ENCODE measurements at regions not wholly inside any gene's neighbourhood (a gene's known extent, or its start where the extent isn't known, plus 50 kb on each side); places are given as distances from the start of the nearest gene placed in this dataset.

- ChIA-PET RAD21 (ENCODE audit: unreplicated experiment) (no interaction called here), POLR2A (no interaction called here), CTCF (no interaction called here), SMC1A (ENCODE audit: uncharacterized antibody, unreplicated experiment) (no interaction called here)
- Histone ChIP-seq H4K20me1 (ENCODE audit: control insufficient read depth, insufficient read depth) (no peaks in the 10 kb centered on the region), H3K27me3 (replicated peaks in 1 of 2; ENCODE audit: control insufficient read depth in 2 of 2, insufficient read depth in 2 of 2, low read length in 1 of 2) (no peaks in the 10 kb centered on the region), H3K36me3 (ENCODE audit: control insufficient read depth in 2 of 2, insufficient read depth in 2 of 2, low read length in 1 of 2) (no peaks in the 10 kb centered on the region), H3K4me3 (no peak overlapping the region), H3K9me3 (replicated peaks; ENCODE audit: control insufficient read depth, insufficient read depth, low read length) (no peaks in the 10 kb centered on the region), H2AFZ (ENCODE audit: control insufficient read depth, low read depth, low read length) (no peak overlapping the region), H3K27ac (ENCODE audit: control insufficient read depth, insufficient read depth) (no peak overlapping the region), H3K9ac (ENCODE audit: control insufficient read depth, insufficient read depth, low read length) (no peak overlapping the region), H3K4me2 (ENCODE audit: control insufficient read depth, insufficient read depth) (no peak overlapping the region), H3K79me2 (ENCODE audit: control insufficient read depth, insufficient read depth, low read length) (no peaks in the 10 kb centered on the region), H3K4me1 (ENCODE audit: control insufficient read depth, insufficient read depth, low read length) (no peaks in the 10 kb centered on the region)
- ATAC-seq = no peak
- intact Hi-C loops (cut with micrococcal nuclease; ENCODE audit: unreplicated experiment) (no loop called here), in situ Hi-C loops (cut with MboI) (no loop called here)
- no peak for FAIRE-seq
- TF ChIP-seq SMAD5 (IDR thresholded peaks at IDR 0.05; ENCODE audit: low read depth) (no peak), TCF3 (IDR thresholded peaks at IDR 0.05; ENCODE audit: borderline replicate concordance, insufficient read depth, low read depth, low read length) (no peak), TCF12 (IDR thresholded peaks at IDR 0.05; ENCODE audit: low read depth, low read length) (no peak), ZSCAN29 (IDR thresholded peaks at IDR 0.05) (no peak), NFIC (IDR thresholded peaks at IDR 0.05; ENCODE audit: low read depth, low read length) (no peak), PKNOX1 (IDR thresholded peaks at IDR 0.05) (no peak), IRF4 (IDR thresholded peaks at IDR 0.05; ENCODE audit: low read depth, low read length) (no peak), JUND (IDR thresholded peaks at IDR 0.05; ENCODE audit: low read depth, low read length) (no peak), SUZ12 (IDR thresholded peaks at IDR 0.05; ENCODE audit: unreplicated experiment) (no peak), YBX1 (IDR thresholded peaks at IDR 0.05) (no peak), RAD21 (IDR thresholded peaks at IDR 0.05; ENCODE audit: insufficient read depth, low read depth, low read length) (no peak), CBX3 (IDR thresholded peaks at IDR 0.05; ENCODE audit: borderline replicate concordance, low read depth) (no peak), CEBPB (IDR thresholded peaks at IDR 0.05; ENCODE audit: borderline replicate concordance in 1 of 2, low read depth in 2 of 2, low read length in 2 of 2) (no peak), WRNIP1 (IDR thresholded peaks at IDR 0.05; ENCODE audit: borderline replicate concordance, low read depth, low read length) (no peak), GABPA (IDR thresholded peaks at IDR 0.05; ENCODE audit: low read depth) (no peak)
- TF ChIP-seq, protein P1, sequence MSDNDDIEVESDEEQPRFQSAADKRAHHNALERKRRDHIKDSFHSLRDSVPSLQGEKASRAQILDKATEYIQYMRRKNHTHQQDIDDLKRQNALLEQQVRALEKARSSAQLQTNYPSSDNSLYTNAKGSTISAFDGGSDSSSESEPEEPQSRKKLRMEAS (IDR thresholded peaks at IDR 0.05; ENCODE audit: low read depth, low read length) = no peak
- no TSS peak for BruUV-seq (replicated peaks)
- no peak for DNase-seq (ENCODE audit: low read depth, low spot score)
Measured at GRCh38 chr1:190908691-190909090, 431.0 kb upstream of the BRINP3 start.

All from GM12878 (cell line).